Activated CD4-positive, alpha-beta T cell treated with anti-CD3 and anti-CD28 coated beads, Interleukin-2, amount 10 ng/mL, durations not matched to agents 7 days and 5 days (primary cell): ENCODE measurements at regions not wholly inside any gene's neighbourhood (a gene's known extent, or its start where the extent isn't known, plus 50 kb on each side); places are given as distances from the start of the nearest gene placed in this dataset.
A peak's percentile ranks its signal among the peaks of the same experiment; 100 is the strongest.

Experiments
- CTCF ChIA-PET: fragments of 350-600 bp; sonication (Branson Sonifier 250); formaldehyde crosslinking; loops from one replicate; lab custom pipeline; 2021; ENCODE audit warnings: antibody characterized with exemption; lab: Charles Lee
- POLR2A ChIA-PET: fragments of 350-600 bp; sonication (Branson Sonifier 250); formaldehyde crosslinking; loops from one replicate; lab custom pipeline; 2021; ENCODE audit warnings: antibody characterized with exemption; lab: Charles Lee
- DNase-seq: peaks from one replicate; pipeline ENCODE4 v3.0.0-alpha.2; 2020
- H3K27ac Mint-ChIP-seq: one replicate; pipeline ENCODE4 v1.8.0; 2021; ENCODE audit warnings: mild to moderate bottlenecking, moderate library complexity, mixed read lengths
- H3K27me3 Mint-ChIP-seq: one replicate; pipeline ENCODE4 v1.8.0; 2021; ENCODE audit warnings: mixed read lengths
- H3K36me3 Mint-ChIP-seq: one replicate; pipeline ENCODE4 v1.8.0; 2021; ENCODE audit warnings: low read depth, mixed read lengths
- H3K4me1 Mint-ChIP-seq: one replicate; pipeline ENCODE4 v1.8.0; 2021; ENCODE audit warnings: mixed read lengths
- H3K4me3 Mint-ChIP-seq: one replicate; pipeline ENCODE4 v1.8.0; 2021; ENCODE audit warnings: mild to moderate bottlenecking, moderate library complexity, mixed read lengths
- H3K9me3 Mint-ChIP-seq: one replicate; pipeline ENCODE4 v1.8.0; 2021; ENCODE audit warnings: mixed read lengths

DNA sequence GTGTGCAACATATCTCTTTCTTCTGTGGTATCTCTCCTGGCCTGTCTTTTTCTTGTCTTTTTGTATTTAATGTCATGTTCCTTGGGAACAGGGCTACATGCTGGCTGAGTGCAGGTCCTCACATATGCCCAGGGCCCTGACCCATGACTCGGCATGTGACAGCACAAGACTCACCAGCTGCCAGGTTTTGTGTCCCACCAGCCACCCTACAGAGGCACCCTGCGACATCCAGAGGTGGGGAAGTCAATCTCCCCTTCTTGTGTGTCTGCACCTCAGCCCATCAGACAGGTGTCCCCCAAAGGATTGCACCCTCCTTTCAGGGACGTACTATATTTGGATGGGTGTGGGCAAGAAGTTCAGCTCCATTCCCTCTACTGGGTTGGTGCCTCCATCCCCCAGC, 576.3 kb downstream of the RNF144B start:
- POLR2A ChIA-PET = no interaction called here
- Mint-ChIP-seq H3K27ac (no peak overlapping the region), H3K4me3 (no peak overlapping the region), H3K9me3 (peaks cover 2% of the 10 kb centered on the region), H3K36me3 (no peaks in the 10 kb centered on the region), H3K27me3 (no peaks in the 10 kb centered on the region), H3K4me1 (no peaks in the 10 kb centered on the region)
- no peak for DNase-seq
- CTCF ChIA-PET = no interaction called here

DNA sequence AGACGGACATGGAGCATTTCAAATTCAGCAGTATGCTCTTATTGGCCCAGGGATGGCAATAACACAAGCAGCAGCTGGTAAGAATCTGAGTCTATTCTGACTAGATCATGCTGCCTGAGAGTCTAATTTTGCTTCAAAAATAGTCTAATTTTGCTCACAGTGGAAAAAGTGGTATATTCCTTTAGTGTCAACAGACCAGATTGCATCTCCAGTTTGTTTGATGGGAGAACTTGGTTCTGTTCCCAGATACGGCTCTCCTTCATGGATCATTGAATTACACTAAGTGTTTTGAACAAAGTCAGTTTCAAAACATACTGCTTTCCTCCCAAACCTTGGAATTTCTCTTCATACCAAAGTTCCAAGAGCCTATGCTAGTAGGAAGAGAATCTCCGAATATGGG, 586.1 kb downstream of the RNF144B start:
- Mint-ChIP-seq H3K9me3 (no peaks in the 10 kb centered on the region), H3K27ac (no peak overlapping the region), H3K27me3 (no peaks in the 10 kb centered on the region), H3K36me3 (no peaks in the 10 kb centered on the region), H3K4me1 (no peaks in the 10 kb centered on the region), H3K4me3 (no peak overlapping the region)
- no peak for DNase-seq
- CTCF ChIA-PET = no interaction called here
- POLR2A ChIA-PET = no interaction called here

DNA sequence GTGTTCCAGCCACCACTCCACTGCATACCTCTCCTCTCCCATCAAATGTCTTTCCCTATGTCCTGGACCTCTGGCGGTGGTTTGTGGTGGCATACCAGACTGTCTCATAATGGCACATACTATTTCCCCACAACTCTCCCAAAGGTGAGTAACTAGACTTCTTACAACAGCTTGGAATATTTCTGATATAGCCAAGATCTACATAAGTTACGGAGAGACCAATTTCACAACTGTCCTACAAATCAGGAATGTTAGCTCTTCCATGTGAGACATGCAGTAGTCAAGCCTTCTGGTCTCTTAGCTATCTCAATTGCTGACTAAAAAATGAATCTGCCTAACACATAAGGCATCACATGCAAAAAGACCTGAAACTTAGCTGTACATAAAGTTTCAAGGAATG, 588.9 kb downstream of the RNF144B start:
- H3K4me3 Mint-ChIP-seq = no peak overlapping the region
- no peaks in the 10 kb centered on the region for H3K27me3 Mint-ChIP-seq
- CTCF ChIA-PET = no interaction called here
- POLR2A ChIA-PET = no interaction called here
- no peak overlapping the region for H3K27ac Mint-ChIP-seq
- DNase-seq = no peak
- H3K4me1 Mint-ChIP-seq = no peaks in the 10 kb centered on the region
- no peaks in the 10 kb centered on the region for H3K9me3 Mint-ChIP-seq
- no peaks in the 10 kb centered on the region for H3K36me3 Mint-ChIP-seq

DNA sequence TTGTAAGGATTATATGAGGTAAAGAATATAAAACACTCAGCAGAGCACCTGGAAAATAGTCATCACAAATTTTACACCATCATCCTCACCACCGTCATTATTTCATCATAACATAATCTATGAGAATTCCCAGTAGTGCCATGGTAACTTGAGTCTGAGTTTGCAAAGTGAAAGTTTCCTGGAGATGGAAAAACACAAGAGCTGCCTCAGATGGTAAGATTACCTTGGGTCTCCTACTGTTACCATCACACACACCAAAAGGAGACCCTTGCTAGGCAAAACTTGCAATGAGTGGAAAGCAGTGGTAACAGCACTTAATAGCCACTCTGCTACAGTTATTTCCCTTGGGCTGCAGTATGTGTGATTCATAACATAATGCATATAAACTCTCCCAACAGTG, 589.8 kb downstream of the RNF144B start:
- ChIA-PET POLR2A (no interaction called here), CTCF (no interaction called here)
- Mint-ChIP-seq H3K27me3 (no peaks in the 10 kb centered on the region), H3K36me3 (no peaks in the 10 kb centered on the region), H3K4me1 (no peaks in the 10 kb centered on the region), H3K27ac (no peak overlapping the region), H3K4me3 (no peak overlapping the region), H3K9me3 (no peaks in the 10 kb centered on the region)
- DNase-seq = no peak

DNA sequence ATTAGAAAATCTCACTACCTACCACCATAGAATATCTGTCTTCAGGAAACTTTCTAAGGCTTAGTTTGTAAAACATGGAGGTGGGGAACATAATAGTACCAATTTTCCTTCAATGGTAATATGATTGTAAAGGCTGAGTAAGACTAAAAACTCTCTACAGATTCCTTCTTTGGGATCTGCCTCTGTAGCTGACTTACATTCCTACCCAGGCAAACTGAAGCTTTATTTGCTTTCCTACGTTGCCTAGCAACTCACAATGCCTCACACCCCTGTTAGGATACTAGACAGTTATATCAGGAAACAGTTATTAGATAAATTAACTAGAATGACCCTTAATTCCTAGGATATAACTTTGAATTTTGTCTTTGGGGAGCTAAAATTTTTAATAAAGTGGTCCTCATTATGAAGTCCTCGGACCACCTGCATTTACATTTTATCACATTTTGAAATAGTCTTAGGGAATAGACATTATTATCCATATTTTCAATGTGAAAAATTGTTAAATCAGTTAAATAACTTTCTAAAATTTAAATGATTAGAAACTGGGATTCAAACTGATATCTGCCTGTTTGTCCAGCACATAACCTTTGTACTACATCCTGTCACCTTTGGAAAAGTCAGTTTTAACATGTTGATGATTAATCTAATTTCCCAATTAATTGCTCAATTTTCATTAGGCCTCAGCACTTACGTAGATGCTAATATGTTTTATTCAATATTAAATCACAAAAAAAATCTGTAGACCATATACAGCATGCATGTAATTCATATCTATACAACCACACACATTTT, 591.4 kb downstream of the RNF144B start:
- ChIA-PET CTCF (no interaction called here), POLR2A (no interaction called here)
- no peak overlapping the region for H3K27ac Mint-ChIP-seq
- no peaks in the 10 kb centered on the region for H3K36me3 Mint-ChIP-seq
- H3K9me3 Mint-ChIP-seq = no peaks in the 10 kb centered on the region
- H3K4me1 Mint-ChIP-seq = no peaks in the 10 kb centered on the region
- no peaks in the 10 kb centered on the region for H3K27me3 Mint-ChIP-seq
- DNase-seq = no peak
- no peak overlapping the region for H3K4me3 Mint-ChIP-seq

DNA sequence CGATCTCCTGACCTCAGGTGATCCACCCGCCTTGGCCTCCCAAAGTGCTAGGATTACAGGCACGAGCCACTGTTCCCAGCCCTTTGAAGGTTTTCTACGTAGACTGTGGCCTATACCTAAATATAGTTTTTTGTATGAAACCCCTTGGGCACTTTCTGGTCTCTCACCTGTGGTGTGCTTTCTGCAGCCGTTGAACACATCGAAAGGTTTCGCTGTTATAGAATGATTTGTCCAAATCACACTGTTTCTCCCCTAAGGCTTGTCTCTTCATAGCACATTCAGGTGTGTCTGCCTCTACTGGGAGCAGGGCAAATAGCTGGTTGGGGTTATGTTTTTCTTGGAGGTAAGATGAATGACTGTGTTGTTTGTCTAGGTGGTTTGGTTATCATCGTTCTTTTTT, 597.9 kb downstream of the RNF144B start:
- POLR2A ChIA-PET = no interaction called here
- H3K27ac Mint-ChIP-seq = no peak overlapping the region

DNA sequence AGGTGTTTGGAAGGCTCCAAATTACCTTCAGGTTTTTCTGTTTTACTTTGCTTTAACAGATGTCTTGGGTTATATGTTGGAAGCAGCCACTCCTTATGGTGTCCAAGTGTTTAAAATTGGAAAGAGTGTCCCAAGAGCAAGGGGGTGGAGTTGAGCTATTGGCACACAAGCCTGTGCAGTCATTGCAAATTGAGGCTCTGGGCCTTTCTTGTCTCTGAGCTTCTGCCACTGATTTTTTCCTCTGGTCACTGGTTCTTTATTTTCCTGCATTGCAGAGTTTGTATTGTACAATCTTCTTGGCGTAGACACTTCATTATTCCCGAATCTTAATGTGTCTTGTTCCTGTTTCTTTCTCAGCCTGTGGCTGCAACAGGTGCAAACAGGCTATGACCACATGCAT, 598.8 kb downstream of the RNF144B start:
- Mint-ChIP-seq H3K4me1 (no peaks in the 10 kb centered on the region), H3K27me3 (no peaks in the 10 kb centered on the region), H3K4me3 (no peak overlapping the region), H3K27ac (no peak overlapping the region), H3K9me3 (no peaks in the 10 kb centered on the region), H3K36me3 (no peaks in the 10 kb centered on the region)
- ChIA-PET POLR2A (no interaction called here), CTCF (no interaction called here)
- no peak for DNase-seq

More for the DNA sequence above, 597.9 kb downstream of the RNF144B start:
- Mint-ChIP-seq H3K36me3 (no peaks in the 10 kb centered on the region), H3K4me3 (no peak overlapping the region), H3K27me3 (no peaks in the 10 kb centered on the region), H3K4me1 (no peaks in the 10 kb centered on the region), H3K9me3 (no peaks in the 10 kb centered on the region)
- CTCF ChIA-PET = no interaction called here
- DNase-seq = no peak

DNA sequence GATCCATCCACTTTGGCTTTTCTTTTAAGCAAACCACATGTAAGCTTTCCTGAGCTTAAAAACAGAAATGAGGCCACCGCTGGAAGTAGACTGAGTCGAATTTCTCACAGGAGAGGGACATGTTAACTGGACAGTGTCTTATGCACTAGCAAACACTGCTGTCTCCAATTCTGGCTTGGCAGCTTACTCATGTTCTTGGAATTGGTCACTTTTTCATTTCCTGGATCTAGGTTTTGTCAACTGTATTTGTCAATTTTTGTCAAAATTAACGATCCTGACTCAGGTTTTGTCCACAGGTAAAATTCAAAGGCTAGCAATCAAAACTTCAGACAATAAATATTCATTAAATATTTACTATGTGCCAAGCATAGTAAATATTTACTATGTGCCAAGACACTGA, 601.5 kb downstream of the RNF144B start:
- Mint-ChIP-seq H3K27me3 (no peaks in the 10 kb centered on the region), H3K36me3 (no peaks in the 10 kb centered on the region), H3K4me3 (no peak overlapping the region), H3K27ac (no peak overlapping the region), H3K9me3 (no peaks in the 10 kb centered on the region), H3K4me1 (no peaks in the 10 kb centered on the region)
- CTCF ChIA-PET = no interaction called here
- POLR2A ChIA-PET = no interaction called here
- DNase-seq = no peak

DNA sequence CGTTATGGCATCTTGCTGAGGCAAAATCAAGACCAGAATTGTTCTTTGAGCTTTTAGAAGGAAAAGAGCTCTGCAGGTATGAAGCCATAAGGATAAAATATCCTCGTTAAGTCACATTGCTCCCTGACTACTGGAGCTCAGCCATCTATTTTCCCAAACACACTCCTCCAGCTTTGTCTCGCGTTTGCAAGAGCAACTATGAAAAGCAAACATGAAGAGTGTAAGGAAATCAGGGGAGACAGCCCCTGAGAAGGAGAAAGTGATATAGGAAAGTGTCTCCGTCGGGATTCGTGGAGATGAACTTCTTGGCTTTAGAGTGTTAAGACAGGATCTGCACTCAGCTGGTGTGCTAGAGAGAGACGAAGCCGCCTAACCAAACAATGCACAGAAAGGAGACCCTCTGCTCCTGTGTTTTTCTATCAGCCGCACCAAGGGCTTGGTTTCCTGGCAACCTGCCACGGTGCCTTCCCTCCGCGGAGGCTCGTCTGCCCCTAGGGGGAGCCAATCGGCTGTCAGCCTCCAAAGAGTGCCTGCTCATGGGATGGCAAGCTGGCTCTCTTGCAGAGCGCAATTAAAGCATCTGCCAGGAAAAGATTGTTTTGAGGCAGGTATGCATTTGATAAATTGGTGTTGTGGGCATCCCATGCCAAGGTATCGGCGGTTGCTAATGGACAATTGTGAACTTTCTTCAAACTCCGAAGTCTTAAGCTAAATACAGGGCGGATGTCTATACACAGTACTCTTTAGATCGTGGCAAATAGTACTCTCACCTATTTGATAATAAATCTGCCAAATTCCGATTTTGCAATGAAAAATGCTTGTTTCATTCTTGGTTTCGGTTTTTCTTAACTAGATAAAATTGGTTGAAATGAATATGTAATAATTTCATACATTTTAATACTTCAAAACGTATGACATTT, 603.2 kb downstream of the RNF144B start:
- Mint-ChIP-seq H3K27ac (no peak overlapping the region), H3K4me3 (no peak overlapping the region), H3K36me3 (no peaks in the 10 kb centered on the region), H3K4me1 (no peaks in the 10 kb centered on the region), H3K9me3 (no peaks in the 10 kb centered on the region), H3K27me3 (no peaks in the 10 kb centered on the region)
- POLR2A ChIA-PET = no interaction called here
- DNase-seq = peak; percentile 27
- CTCF ChIA-PET = interaction anchor here (0.6 to 1.1 kb wide), 2 partner anchors 9 to 679 kb away, joined by 3 read pairs; no protein-coding TSS in a partner anchor

DNA sequence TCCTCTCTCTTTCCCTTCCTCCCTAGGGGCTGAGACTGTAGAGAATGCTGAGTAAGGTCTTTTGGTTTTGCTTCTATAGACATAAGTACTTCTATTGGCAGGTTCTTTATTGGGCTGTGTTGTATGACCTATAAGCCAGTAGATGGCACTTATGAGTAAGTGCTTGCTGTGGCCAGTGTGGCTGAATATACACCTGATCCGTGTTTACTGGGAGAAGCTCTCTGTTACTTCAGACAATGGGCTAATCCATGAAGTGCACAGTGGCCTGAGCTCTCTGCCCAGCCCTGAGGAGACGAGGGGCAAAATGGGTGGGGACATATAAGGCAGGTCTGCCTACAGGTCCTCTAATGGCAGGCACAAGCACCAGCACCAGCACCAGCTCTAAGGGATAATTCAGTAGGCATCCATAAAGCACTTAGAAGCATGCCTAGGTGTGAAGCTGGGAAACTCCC, 610.3 kb downstream of the RNF144B start:
- DNase-seq = peak; percentile 5
- Mint-ChIP-seq H3K9me3 (no peaks in the 10 kb centered on the region), H3K4me1 (no peaks in the 10 kb centered on the region), H3K4me3 (no peak overlapping the region), H3K36me3 (no peaks in the 10 kb centered on the region), H3K27me3 (no peaks in the 10 kb centered on the region), H3K27ac (no peak overlapping the region)
- CTCF ChIA-PET = no interaction called here
- POLR2A ChIA-PET = no interaction called here

DNA sequence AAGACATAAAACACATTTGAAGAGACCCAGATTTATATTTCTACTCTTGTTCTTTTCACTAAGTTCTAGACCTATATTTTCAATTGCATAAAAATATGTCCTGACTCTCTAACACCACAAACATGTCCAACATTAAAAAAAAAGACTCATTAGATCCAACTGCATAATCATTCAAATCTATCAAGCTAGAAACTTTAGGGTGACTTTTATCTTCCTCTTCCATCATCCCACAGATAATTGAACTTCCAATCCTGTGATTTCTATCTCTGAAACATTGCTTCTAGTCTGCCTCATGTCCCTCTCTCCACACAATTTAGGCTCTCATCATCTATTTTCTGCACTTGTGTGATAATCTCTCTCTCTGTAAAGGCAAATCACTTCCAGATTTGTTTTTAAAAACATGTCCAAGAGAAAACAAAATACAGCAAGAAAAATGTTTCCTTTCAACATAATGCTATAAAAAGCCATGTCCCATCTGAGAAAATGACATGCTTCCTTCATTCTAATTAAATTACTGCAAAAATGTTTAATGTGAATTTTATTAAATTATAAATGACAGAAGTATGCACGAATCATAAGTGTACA, 615.9 kb downstream of the RNF144B start:
- Mint-ChIP-seq H3K4me1 (no peaks in the 10 kb centered on the region), H3K9me3 (no peaks in the 10 kb centered on the region), H3K27ac (no peak overlapping the region), H3K27me3 (no peaks in the 10 kb centered on the region), H3K4me3 (no peak overlapping the region), H3K36me3 (no peaks in the 10 kb centered on the region)
- ChIA-PET CTCF (no interaction called here), POLR2A (no interaction called here)
- no peak for DNase-seq

DNA sequence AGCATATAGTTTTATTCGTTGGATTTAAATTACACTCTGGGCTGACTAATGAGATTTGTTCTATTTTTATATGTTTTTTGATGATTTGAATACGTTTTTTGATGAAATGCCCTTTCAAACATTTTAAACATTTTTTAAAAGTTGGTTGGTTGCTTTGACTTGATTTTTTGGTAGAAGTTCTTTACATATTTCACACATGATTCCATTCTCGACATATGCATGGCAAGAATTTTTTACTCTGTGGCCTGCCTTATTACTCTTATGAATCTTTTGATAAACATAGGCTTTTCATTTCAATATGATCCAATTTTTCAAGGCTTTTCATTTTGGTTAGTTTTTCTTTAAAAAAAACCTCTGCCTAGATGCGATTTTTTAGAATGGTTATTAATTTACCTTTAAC, 617.0 kb downstream of the RNF144B start:
- no peak overlapping the region for H3K4me3 Mint-ChIP-seq
- ChIA-PET POLR2A (no interaction called here), CTCF (no interaction called here)
- no peaks in the 10 kb centered on the region for H3K9me3 Mint-ChIP-seq
- H3K27me3 Mint-ChIP-seq = no peaks in the 10 kb centered on the region
- no peak for DNase-seq
- no peaks in the 10 kb centered on the region for H3K4me1 Mint-ChIP-seq
- no peaks in the 10 kb centered on the region for H3K36me3 Mint-ChIP-seq
- no peak overlapping the region for H3K27ac Mint-ChIP-seq

DNA sequence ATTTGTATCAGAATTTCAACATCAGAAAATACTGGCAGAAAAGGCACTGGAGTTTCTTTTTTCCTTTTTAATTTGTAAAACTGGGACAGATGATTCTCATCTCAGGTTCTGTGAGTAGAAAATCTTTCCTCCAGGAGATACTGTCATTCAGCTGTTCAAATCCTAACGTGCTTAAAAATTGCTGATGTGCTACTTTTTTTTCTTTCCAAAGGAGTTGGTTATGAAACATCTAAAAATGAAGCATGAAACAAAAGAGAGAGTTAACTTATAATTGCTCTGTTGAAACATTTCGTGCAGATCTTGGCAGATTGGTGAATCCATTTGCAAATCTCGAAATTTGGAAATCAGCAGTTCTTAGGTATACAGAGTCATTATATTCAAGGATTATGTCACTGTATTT, 622.6 kb downstream of the RNF144B start:
- Mint-ChIP-seq H3K4me1 (no peaks in the 10 kb centered on the region), H3K27me3 (no peaks in the 10 kb centered on the region), H3K36me3 (no peaks in the 10 kb centered on the region), H3K27ac (no peak overlapping the region), H3K9me3 (no peaks in the 10 kb centered on the region), H3K4me3 (no peak overlapping the region)
- DNase-seq = no peak
- ChIA-PET CTCF (no interaction called here), POLR2A (no interaction called here)
